Loucy (cell line): ENCODE measurements at regions not wholly inside any gene's neighbourhood (a gene's known extent, or its start where the extent isn't known, plus 50 kb on each side); places are given as distances from the start of the nearest gene placed in this dataset.

Source experiments
- H2AFZ ChIP-seq: fragments of 200-600 bp; sonication (generic); 2 replicates; pipeline ENCODE4 v1.6.0; 2016; ENCODE audit warnings: antibody characterized with exemption, mild to moderate bottlenecking, low read length, moderate library complexity
- H3F3A ChIP-seq: fragments of 200-600 bp; 2 replicates; pipeline ENCODE4 v1.6.0; 2016; ENCODE audit warnings: antibody characterized with exemption, low read depth, mild to moderate bottlenecking
- H3K27me3 ChIP-seq: fragments of 200-600 bp; sonication (generic); 2 replicates; pipeline ENCODE4 v1.6.1; 2014; ENCODE audit warnings: low read length, mild to moderate bottlenecking; ENCODE audit not compliant: insufficient read depth, poor library complexity, severe bottlenecking
- H3K36me3 ChIP-seq: fragments of 200-600 bp; sonication (generic); 2 replicates; pipeline ENCODE4 v1.6.1; 2016; ENCODE audit warnings: low read length; ENCODE audit not compliant: insufficient read depth
- H3K4me1 ChIP-seq: fragments of 200-600 bp; sonication (generic); 2 replicates; pipeline ENCODE4 v1.5.1; 2014; ENCODE audit warnings: low read length, mild to moderate bottlenecking; ENCODE audit not compliant: insufficient read depth, poor library complexity, severe bottlenecking
- H3K4me2 ChIP-seq: fragments of 200-600 bp; sonication (generic); 2 replicates; pipeline ENCODE4 v1.6.0; 2014; ENCODE audit warnings: antibody characterized with exemption, low read length, low read depth, mild to moderate bottlenecking; ENCODE audit not compliant: poor library complexity, severe bottlenecking
- H3K4me3 ChIP-seq: fragments of 200-600 bp; sonication (generic); 2 replicates; pipeline ENCODE4 v1.5.1; 2014; ENCODE audit warnings: low read length, mild to moderate bottlenecking, mixed read lengths; ENCODE audit not compliant: poor library complexity, severe bottlenecking
- H3K79me2 ChIP-seq: fragments of 200-600 bp; sonication (generic); 2 replicates; pipeline ENCODE4 v1.6.1; 2014; ENCODE audit warnings: low read length; ENCODE audit not compliant: insufficient read depth
- H3K9ac ChIP-seq: fragments of 200-600 bp; sonication (generic); 2 replicates; pipeline ENCODE4 v1.6.0; 2014; ENCODE audit warnings: mild to moderate bottlenecking, low read depth, low read length, moderate library complexity; ENCODE audit not compliant: poor library complexity, severe bottlenecking
- H3K9me2 ChIP-seq: fragments of 200-600 bp; sonication (generic); replicated peaks from 2 replicates; pipeline ENCODE4 v1.6.1; 2016; ENCODE audit warnings: low read depth, low read length, mixed read lengths
- H3K9me3 ChIP-seq: fragments of 200-600 bp; sonication (generic); 2 replicates; pipeline ENCODE4 v1.6.1; 2014; ENCODE audit warnings: mild to moderate bottlenecking, antibody characterized with exemption, low read length, low read depth; ENCODE audit not compliant: insufficient read depth
- H4K20me1 ChIP-seq: fragments of 200-600 bp; sonication (generic); 2 replicates; pipeline ENCODE4 v1.6.0; 2014; ENCODE audit warnings: antibody characterized with exemption, low read length, mild to moderate bottlenecking; ENCODE audit not compliant: insufficient read depth, poor library complexity, severe bottlenecking
- EZH2phosphoT487 ChIP-seq: fragments of 200-600 bp; IDR thresholded peaks from 2 replicates; pipeline ENCODE4 v1.6.1; 2018; ENCODE audit warnings: antibody characterized with exemption, mild to moderate bottlenecking, moderate library complexity, borderline replicate concordance
- TF ChIP-seq, protein P1 (sequence below): fragments of 200-600 bp; sonication (generic); conservative IDR thresholded peaks from 2 replicates; pipeline ENCODE4 v1.5.1; 2014; ENCODE audit warnings: mild to moderate bottlenecking, antibody characterized with exemption, low read length

DNA sequence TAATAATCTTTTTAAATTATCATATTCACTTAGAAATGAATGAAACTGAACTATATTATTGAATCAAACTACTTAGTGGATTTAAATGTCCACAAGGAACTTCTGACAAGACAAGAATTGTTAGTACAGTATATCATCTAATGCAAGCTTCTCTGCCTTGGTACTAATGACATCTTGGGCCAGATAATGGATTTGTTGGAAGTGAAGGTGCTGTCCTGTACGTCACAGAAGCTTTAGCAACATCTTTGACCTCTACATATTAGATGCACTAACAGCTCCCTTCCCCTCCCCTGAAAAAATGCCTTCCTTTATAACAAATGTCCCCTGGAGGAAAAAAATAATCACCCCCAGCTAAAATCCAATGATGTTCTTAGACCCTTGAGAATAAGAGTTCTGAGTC is 695.8 kb upstream of the EYS start:
- no peak overlapping the region for H3K4me2 ChIP-seq
- H3K79me2 ChIP-seq = no peaks in the 10 kb centered on the region
- H2AFZ ChIP-seq = no peak overlapping the region
- H3K9me2 ChIP-seq = no peaks in the 10 kb centered on the region
- TF ChIP-seq, protein P1, sequence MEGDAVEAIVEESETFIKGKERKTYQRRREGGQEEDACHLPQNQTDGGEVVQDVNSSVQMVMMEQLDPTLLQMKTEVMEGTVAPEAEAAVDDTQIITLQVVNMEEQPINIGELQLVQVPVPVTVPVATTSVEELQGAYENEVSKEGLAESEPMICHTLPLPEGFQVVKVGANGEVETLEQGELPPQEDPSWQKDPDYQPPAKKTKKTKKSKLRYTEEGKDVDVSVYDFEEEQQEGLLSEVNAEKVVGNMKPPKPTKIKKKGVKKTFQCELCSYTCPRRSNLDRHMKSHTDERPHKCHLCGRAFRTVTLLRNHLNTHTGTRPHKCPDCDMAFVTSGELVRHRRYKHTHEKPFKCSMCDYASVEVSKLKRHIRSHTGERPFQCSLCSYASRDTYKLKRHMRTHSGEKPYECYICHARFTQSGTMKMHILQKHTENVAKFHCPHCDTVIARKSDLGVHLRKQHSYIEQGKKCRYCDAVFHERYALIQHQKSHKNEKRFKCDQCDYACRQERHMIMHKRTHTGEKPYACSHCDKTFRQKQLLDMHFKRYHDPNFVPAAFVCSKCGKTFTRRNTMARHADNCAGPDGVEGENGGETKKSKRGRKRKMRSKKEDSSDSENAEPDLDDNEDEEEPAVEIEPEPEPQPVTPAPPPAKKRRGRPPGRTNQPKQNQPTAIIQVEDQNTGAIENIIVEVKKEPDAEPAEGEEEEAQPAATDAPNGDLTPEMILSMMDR = no peak
- TF ChIP-seq EZH2phosphoT487 = no peak
- no peaks in the 10 kb centered on the region for H3K4me1 ChIP-seq
- H3K27me3 ChIP-seq = no peaks in the 10 kb centered on the region
- no peak overlapping the region for H3K9ac ChIP-seq
- no peaks in the 10 kb centered on the region for H3K36me3 ChIP-seq
- no peaks in the 10 kb centered on the region for H3F3A ChIP-seq
- no peak overlapping the region for H3K4me3 ChIP-seq
- H3K9me3 ChIP-seq = no peaks in the 10 kb centered on the region
- no peaks in the 10 kb centered on the region for H4K20me1 ChIP-seq

DNA sequence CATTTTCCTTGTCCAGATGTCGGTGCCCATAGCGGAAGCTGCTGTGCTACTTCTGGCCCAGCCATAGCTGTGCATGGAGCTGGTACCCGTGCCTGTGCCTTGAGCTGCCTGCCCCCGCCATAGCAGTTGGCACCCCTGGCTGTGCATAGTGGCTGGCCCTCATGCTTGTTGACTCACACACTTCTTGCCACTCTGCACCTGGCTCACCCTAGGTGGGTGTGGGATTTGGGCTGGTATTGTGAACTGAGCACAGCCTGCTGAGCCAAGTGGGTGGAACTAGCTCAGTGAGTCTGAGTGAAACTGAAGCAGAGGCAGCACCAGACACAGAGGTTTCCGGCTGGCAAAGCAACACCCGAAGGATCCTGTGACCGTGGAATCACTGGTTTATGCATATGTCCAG is 689.5 kb upstream of the EYS start:
- TF ChIP-seq, protein P1 = no peak
- TF ChIP-seq EZH2phosphoT487 = no peak
- Histone ChIP-seq H3K4me3 (no peak overlapping the region), H3K9me3 (no peaks in the 10 kb centered on the region), H3K79me2 (no peaks in the 10 kb centered on the region), H3K4me2 (no peak overlapping the region), H3K9ac (no peak overlapping the region), H2AFZ (no peak overlapping the region), H4K20me1 (no peaks in the 10 kb centered on the region), H3F3A (no peaks in the 10 kb centered on the region), H3K36me3 (no peaks in the 10 kb centered on the region), H3K9me2 (no peaks in the 10 kb centered on the region), H3K4me1 (no peaks in the 10 kb centered on the region), H3K27me3 (no peaks in the 10 kb centered on the region)

DNA sequence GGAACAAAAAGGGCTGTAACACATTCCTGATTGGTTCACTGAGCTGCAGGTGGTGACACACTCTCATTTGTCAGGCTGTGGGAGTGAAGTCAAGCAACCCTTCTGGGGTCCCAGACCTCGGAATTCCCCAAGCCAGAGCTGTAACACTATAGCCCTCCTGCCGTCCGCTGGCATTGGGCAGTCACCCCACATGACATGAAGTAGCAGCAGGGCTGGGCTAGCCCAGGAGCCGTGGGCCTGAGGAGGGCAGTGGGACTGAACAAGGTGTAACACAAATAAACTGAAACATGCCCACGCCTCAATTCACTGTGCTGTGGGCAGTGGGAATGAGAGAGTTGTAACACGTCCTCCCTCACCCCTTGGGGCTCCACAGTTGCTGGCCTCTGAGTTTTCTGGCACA is 689.1 kb upstream of the EYS start:
- Histone ChIP-seq H3K27me3 (no peaks in the 10 kb centered on the region), H3F3A (no peaks in the 10 kb centered on the region), H3K9me2 (no peaks in the 10 kb centered on the region), H3K4me2 (no peak overlapping the region), H4K20me1 (no peaks in the 10 kb centered on the region), H3K9me3 (no peaks in the 10 kb centered on the region), H3K9ac (no peak overlapping the region), H2AFZ (no peak overlapping the region), H3K4me3 (no peak overlapping the region), H3K36me3 (no peaks in the 10 kb centered on the region), H3K4me1 (no peaks in the 10 kb centered on the region), H3K79me2 (no peaks in the 10 kb centered on the region)
- TF ChIP-seq, protein P1 = no peak
- no peak for TF ChIP-seq EZH2phosphoT487
